ENCODE measurements at regions not wholly inside any gene's neighbourhood (a gene's known extent, or its start where the extent isn't known, plus 50 kb on each side); places are given as distances from the start of the nearest gene placed in this dataset.

DNA sequence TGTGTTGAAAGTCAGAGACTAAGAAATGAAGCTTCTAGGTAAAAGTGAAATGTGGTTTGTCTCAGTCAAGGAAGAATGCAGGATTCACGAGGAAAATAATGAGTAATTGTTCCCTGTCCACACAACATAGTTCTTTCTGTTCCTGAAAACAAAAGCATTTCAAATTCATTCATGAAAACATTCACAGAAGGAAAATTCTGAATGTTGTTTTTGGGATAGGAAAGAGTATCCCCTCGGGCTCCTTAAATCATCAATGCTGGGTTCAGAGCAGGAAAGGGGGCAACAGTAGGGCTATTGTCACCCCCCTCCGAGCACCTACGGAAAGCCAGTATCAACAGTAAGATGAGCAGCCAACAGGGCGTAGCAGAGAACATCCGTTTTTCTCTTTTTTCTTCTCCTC is 769.9 kb upstream of the ADAMTS16 start:
- DNase-seq (ENCODE audit: low read depth in 2 of 2, low spot score in 1 of 2) = no peak

DNA sequence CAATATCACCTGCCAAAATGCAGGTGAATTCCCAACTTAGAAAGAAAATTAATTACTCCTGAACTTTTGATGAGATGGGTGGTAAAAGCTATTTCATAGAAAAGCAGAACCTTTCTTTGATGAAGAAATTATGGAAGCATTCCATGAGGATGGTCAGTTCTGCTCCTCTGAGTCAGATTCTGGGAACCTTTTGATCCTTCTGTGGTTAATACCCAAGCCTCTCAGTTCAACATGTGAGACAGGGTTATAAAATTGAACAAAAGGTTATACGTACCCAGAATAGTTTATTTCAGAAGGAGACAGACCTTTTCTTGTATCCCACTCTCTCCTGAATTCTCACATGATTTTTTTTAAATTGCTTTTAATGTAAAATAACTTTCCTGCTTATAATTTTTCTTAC is 767.6 kb upstream of the ADAMTS16 start:
- no peak for DNase-seq (ENCODE audit: low read depth in 2 of 2, low spot score in 1 of 2)

DNA sequence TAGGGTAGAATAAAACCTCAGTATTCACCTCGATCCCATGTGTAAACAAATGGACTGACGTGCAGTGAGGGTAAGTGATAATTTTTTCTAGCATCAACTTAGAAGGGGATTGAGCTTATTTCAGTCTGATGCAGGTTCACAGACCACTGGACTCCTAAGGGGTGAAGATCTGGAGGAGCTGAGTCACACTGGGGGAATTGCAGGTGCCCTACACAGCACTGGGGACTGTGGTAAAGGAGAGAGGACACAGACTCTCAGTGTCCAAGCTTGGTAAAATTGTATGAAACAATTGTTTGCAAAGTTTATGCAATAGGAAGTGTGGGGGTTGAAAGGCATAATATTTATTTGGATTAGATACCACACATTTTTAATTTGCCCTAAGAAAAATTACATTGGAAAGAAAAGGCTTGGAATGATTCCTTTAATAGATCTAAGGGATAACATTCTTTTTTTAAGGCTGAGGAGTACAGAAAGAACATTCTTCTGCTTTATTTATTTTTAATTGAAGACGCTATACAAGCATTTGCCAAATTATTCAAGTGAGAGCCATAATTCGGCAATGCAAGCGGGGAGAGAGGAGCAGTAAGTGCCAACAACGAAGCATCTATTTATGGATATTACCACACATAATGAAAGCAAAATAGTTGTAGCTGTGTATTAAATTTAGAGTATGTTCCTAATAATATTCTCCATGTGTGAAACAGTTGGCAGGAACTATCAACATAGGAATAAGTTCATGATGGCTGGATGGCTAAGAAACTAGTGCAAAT is 766.9 kb upstream of the ADAMTS16 start:
- no peak for DNase-seq (ENCODE audit: low read depth in 2 of 2, low spot score in 1 of 2)

DNA sequence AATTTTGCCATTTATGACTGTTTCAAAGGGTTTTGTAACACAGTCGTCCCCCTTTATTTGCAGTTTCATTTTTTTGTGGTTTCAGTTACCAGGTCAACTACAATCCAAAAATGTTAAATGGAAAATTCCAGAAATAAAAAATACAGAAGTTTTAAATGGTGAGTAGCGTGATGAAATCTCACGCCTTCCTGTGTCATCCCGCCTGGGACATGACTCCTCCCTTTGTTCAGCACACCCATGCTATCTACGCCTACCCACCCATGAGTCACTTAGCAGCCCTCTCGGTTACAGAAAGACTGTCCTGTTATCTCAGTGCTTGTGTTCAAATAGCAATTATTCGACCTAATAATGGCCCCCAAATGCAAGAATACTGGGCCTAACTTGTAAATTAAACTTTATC is 765.3 kb upstream of the ADAMTS16 start:
- no peak for DNase-seq (ENCODE audit: low read depth in 2 of 2, low spot score in 1 of 2)

DNA sequence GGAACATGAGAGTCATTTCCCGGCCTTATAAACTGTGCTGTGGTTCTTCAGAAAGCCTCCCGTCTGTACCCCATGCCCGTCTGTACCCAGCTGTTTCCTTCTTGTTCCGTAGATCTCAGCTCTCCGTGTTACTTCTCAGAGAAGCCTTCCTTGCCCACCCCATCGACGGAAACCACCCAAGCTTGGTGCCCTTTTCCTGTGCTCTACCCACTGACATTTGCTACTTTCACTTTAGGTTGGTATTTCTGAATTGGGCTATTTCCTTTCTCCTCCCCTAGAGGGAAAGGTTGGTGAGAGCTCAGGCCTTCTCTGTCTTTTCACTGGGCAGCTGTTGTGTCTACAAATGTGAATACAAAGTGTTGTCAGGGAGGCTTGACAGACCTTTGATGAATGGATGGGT is 764.5 kb upstream of the ADAMTS16 start:
- no peak for DNase-seq (ENCODE audit: low read depth in 2 of 2, low spot score in 1 of 2)

DNA sequence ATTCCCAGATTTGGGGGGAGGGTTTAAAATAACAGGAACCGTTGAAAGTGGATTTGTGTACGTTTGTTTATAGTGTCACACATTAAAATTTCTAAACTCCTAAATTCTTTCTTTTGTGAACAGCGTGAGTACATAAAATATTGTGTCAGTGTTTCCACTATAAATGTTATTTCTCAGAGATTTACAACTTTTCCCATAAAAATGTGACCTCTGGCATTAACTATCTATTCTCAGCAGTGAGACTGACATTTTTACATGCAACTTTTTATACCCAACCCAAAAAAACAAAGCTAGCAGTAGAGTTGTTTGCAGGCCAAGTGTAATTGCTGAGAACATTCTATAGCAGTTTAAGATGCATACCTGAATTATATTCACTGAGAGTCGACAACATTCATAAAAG is 757.0 kb upstream of the ADAMTS16 start:
- no peak for DNase-seq (ENCODE audit: low read depth in 2 of 2, low spot score in 1 of 2)

DNA sequence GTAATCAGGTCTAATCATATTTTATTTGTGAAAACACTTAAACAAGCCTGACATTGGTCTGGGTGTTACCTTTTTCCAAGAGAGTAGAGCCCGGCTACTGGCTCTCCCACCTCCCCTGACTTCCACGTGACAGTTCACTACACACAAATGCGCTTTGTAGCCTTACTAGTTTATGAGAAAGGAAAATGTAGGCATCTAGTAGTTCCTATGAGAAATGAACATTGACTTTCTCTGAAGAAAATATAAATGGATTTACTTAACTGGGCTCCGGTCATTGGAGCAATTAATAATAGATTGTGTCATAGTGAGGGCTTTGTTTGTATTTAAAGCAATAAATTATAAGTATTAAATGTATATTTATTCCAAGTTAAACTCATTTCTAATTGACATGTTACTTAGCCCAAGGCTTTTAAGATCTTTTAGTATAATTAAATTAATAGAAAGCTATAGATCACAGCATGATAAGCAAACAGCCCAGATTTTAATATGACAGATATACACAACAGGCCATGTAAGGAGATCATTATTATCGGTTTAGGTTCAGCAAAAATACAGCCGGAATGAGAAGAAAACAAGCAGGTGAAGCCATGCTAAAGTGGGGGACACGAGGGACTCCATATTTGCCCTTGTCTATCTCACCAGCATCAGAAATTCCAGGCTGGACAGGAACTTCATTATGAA is 756.5 kb upstream of the ADAMTS16 start:
- no peak for DNase-seq (ENCODE audit: low read depth in 2 of 2, low spot score in 1 of 2)

DNA sequence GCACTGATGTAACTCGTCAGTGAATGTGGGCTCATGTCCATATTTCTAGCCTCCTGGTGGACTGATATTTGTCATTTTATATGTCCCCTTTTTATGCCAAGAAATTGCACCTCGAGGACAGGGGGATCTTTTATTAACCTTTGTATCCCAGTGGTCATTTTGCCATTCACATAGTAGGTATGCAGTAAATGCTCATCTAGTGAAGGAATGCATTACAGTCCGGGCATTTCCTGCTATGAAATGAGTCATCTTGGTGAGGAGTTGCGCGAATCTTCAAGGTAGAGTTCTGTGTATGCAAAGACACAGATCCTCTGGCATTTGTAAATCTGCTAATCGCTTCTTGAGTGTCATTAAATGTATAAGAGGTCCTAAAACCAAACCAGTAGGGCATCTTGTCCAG is 755.5 kb upstream of the ADAMTS16 start:
- DNase-seq (ENCODE audit: low read depth in 2 of 2, low spot score in 1 of 2) = no peak

DNA sequence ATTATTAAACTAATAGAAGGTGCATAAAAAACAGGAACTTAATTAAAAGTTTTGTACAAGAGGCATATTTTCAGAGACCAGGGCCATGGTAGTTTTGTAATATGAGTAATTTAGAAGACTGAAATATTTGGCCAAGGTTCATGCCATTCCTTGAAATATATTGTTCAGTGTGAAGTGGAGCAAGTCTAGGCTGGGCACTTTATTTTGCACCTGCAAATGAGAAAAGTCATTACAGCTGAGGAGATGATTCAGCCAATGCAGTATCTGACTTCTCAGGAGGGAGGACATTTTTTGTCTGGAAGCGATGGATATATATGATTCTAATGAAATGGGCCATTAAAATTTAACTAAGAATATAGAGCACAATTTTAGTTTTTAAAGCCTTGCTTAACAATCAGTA is 754.0 kb upstream of the ADAMTS16 start:
- DNase-seq (ENCODE audit: low read depth in 2 of 2, low spot score in 1 of 2) = no peak

DNA sequence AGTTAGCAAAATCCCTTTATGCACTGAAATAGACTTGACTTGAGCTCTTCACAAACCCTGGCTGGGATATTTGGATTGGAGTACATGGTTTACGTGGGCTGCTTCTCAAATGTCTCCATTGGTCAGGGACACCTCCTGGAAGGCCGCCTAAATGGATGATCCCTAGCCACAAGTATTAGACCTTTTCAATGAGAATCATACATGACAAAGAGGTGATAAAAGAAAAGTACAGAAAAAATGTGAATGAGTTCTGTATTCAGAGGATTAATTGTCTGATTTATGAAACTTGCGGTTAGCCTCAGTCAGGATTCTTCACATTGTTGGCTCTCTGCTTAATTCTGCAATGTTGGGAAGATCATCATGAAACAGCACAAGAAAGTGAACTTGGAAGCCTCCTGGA is 752.8 kb upstream of the ADAMTS16 start:
- DNase-seq (ENCODE audit: low read depth in 2 of 2, low spot score in 1 of 2) = no peak

DNA sequence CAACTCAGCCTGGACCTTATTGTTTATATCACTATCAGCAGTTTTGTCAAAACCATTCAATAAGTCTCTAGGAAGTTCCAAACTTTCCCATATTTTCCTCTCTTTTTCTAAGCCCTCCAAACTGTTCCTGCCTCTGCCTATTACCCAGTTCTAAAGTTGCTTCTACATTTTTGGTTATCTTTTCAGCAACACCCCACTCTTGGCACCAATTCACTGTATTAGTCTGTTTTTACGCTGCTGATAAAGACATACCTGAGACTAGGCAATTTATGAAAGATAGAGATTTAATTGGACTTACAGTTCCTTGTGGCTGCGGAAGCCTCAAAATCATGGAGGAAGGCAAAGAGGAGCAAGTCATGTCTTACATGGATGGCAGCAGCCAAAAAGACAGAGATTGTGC is 744.4 kb upstream of the ADAMTS16 start:
- no peak for DNase-seq (ENCODE audit: low read depth in 2 of 2, low spot score in 1 of 2)

DNA sequence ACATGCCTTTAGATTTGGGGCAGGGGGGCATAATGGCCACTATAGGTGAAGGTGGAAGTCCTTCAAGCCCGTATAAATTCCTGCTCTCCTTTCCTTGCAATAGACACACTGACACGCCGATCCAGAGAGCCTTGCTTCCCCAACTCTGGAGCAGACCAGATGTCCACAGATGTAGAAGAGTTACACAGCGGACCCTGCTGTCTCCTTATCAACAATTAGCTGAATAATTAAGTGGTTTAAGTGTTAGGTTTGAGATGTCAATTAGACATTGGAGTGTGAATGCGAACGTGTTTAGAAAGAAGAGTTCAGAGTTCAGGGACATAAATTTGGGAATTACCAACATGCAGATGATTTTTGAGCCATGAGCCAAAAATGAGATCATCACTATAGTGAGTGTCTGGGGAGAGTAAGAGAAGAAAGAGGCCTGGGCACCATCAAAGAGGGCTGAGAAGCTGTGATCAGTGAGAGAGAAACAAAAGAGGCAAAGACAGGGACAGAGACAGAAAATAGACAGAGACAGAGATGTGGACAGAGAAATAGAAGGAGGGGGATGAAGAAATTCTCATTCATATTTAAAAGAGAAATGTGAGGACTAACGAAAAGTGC is 734.4 kb upstream of the ADAMTS16 start:
- DNase-seq (ENCODE audit: low read depth in 2 of 2, low spot score in 1 of 2) = no peak

DNA sequence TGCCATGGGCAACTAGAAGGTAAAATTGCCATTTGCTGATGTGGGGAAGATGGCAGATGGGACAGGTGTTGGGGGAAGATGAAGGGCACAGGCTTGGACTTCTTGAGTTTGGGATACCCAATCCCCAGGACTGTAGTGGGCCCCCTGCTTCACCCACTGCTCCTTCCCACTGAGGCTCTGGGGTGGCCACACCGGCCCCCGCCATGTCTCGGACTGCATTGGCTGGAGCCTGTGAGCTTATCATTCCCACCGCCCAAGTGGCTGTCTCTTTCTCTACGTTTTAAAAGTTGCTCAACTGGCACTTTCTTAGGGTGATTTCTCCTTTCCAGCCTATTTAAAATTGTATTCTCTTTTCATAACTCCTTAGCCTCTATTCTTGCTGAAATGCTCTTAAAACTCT is 730.0 kb upstream of the ADAMTS16 start:
- DNase-seq (ENCODE audit: low read depth in 2 of 2, low spot score in 1 of 2) = no peak

DNA sequence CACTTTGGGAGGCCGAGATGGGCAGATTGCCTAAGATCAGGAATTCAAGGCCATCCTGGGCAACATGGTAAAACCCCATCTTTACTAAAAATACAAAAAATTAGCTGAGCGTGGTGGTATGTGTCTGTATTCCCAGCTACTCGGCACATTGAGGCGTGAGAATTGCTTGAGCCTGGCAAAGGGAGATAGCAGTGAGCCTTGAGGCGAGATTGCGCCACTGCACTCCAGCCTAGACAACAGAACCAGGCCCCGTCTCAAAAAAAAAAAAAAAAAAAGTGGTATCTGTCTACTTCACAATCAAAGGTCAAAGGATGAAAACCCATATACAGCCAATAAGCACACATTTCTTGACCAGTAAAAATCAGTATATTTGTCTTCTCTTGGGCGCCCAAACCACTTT is 728.5 kb upstream of the ADAMTS16 start:
- no peak for DNase-seq (ENCODE audit: low read depth in 2 of 2, low spot score in 1 of 2)

DNA sequence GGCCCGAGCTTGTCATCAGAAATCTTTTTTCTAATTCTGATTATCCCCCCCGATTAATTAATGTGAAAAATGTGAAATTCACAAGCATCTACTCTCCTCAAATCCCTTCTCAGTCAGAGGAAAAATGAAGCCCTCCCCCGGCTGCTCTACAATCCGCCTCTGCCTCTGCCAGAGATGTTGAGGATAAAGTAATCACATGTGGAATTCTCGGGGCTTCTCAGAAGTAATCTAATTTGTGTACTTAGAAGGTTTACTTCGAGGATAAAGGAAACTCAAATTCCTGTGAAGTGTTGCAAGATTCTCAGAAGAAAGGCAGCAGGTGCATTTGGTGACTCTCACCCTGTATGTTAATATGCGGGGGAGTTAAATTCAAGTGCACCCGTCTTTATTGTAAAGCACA is 726.1 kb upstream of the ADAMTS16 start:
- DNase-seq (ENCODE audit: low read depth in 2 of 2, low spot score in 1 of 2) = no peak

DNA sequence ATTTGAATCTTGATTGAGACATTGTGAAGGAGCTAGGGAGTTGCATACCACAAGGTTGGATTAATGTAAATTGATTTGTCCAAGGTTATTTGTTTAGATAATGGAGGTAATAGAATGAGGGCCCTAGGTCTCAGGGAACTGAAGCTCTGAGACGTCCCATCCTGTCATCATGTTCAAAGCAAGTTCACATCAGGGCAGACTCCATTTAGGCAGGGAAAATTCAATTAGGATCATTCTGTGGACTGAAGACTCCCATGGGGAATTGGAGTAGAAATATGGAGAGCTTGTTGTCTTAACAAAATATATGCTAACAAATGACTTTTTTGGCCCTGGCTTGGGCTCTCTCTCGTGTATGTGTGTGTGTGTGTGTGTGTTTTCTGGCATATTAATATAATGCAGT is 722.0 kb upstream of the ADAMTS16 start:
- no peak for DNase-seq (ENCODE audit: low read depth in 2 of 2, low spot score in 1 of 2)

DNA sequence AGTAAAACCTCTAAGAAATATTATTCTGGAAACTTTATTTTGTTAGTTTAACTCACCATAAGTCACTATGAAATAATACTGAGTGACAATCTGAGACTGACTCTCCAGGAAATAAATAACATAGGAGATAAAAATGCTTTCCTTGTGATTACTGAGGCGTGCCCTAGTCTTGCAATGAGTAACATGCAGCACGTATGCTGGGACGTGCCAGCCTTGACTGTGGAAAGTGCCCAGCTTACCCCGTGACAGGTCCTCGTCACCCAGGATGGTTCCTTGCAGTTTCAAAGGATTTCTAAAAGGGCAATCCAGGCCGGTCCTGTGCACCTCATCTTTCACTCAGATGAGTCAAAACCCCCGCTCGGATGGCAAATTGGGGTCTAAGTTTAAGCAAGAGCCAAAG is 720.8 kb upstream of the ADAMTS16 start:
- DNase-seq (ENCODE audit: low read depth in 2 of 2, low spot score in 1 of 2) = no peak

DNA sequence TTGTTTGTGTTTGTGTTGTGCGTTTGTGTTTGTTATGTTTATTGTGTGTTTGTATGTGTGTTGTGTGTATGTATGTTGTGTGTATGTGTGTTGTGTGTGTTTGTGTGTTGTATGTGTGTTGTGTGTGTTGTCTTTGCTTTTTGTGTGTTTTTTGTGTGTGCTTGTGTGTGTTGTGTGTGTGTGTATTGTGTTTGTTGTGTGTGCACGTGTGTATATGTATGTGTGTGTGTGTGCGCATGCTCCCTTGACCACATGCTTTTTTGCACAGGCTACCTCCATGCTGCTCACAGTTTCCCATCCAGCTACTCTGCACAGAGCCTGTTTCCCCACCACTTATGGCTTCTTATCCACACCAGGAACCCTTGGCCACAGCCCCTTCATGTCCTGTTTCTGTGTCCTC is 720.0 kb upstream of the ADAMTS16 start:
- DNase-seq (ENCODE audit: low read depth in 2 of 2, low spot score in 1 of 2) = no peak

DNA sequence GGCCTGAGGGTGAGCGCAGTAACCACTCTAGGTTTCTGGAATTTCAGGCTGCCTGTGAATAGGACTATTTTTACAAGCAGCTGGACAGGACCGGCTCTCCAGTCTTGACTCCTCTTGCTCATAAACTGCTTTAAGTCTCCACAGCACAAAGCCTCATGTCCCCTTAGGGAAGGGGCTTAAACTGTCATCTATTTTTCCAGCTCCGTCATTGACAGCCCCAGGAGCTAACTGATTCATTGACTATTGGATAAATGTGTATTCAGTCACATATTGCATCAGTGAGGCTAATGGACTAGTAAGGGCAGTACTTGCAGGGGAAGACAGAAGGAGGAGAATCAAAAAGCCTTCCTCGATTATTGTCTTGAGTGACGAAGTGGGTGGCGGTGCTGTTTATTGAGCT is 719.4 kb upstream of the ADAMTS16 start:
- no peak for DNase-seq (ENCODE audit: low read depth in 2 of 2, low spot score in 1 of 2)

DNA sequence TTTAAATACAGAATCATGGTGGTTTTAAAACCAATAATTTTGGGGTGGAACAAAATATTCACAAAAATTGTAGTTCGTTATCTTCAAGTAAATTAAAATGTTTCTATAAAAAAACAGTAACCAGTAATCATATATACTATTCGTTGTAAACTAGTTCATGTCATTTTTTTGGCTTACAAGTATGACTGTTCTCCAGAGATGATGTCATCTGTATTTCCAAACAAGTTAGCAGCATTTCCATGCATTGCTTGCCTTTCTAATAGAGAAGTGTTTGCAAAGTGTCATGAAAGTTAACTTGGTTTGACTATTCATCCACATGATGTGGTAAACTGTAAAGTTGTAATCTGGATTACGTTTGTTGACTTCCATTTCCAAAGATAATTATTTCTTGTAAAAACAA is 717.9 kb upstream of the ADAMTS16 start:
- DNase-seq (ENCODE audit: low read depth in 2 of 2, low spot score in 1 of 2) = no peak

DNA sequence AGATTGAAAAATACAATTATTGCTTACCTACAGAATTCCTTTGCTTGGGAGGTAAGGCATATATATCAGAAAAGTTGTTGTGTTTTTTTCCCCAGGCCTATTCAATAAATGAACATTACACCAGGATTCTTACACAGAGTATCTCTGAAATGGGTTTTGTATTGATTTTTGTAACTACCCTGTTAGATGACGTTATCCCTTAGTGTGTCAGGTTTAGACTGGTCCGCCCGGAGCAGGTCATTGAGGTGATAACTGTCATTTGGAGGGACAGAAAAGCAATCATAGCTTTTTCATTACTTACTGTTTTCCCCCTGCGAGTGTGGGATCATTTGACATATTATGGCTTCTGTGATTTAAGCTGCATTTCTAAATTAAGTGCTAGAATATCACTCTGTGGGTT is 715.2 kb upstream of the ADAMTS16 start:
- no peak for DNase-seq (ENCODE audit: low read depth in 2 of 2, low spot score in 1 of 2)

DNA sequence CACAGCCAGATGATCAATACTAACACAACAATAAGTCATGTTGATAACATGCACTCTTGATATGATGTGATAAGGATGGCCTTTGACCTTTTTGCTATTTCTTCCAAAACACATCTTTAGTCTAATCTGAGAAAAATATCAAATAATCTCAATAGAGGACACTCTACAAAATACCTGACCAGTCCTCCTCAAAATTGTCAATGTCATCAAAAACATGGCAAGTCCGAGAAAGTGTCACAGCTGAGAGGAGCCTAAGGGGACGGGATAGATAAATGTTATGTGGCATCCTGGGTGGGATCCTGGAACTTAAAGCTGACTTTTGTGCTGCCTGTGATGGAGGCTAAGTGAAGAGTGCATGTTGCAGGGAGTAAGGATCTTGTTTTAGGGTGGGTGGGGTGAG is 699.6 kb upstream of the ADAMTS16 start:
- no peak for DNase-seq (ENCODE audit: low read depth in 2 of 2, low spot score in 1 of 2)

DNA sequence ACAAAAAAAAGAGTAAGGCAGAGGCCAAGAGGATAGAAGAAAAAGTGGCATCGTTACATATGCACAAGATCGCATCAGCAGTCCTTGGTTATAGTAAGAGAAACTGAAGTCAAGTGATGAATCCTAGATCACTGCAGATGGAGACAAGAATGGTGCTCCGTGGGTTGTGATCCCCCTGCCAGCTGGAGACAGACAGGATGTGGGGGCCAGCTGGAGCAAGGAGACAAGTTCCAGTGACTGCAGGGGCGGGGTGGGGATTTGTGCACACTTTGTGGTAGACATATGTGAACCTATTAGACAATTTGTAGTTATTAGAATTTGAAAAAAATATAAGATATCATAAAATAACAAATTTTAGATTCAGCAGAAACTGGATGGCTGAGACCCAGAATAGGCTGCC is 697.9 kb upstream of the ADAMTS16 start:
- no peak for DNase-seq (ENCODE audit: low read depth in 2 of 2, low spot score in 1 of 2)

All from stimulated activated CD8-positive, alpha-beta memory T cell treated with anti-CD3 and anti-CD28 coated beads, Interleukin-4, amount 100 ng/mL, for 4 hours (primary cell).